ENCODE measurements at regions not wholly inside any gene's neighbourhood (a gene's known extent, or its start where the extent isn't known, plus 50 kb on each side); places are given as distances from the start of the nearest gene placed in this dataset.

DNA sequence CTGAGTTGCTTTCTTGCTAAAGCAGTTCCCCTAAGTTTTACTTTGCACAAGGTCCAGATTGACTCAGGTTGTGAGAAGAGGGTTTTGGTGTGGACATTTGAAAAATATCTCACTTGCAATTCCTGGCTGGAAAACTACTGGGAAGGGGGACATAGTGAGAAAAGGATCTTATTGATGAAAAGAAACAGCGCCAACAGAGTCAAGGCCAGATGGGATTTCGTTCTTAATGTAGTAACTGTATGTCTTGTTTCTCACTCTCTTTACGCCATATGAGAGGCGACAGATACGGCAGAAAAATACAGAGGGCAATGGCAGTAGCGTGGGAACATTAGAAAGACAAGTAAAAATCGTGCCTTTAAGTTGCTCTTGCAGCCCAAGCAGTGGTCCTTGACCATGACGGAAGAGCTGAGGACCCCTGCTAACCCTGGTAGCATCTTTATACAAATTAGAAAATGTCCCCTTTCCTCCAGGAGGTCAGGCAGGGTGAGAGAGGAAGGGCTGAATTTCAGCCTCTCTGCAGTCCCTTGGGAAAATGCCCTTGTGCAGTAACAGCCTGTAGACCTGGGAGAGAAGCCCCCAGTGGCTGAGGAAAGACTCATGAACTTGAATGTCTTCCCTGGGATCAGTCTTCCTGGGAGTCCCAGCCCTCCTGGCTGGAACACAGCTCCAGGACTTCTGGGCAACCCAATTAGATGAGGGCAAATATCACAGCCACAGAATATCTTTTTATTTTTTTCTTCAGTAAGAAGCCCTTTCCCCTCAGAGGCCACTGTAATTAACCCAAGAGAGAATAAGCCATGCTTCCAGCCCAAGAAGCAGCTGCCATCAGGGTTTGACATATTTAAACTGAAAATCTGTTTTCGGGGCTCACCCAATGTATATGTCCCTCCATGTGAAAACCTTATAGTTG is 113.4 kb downstream of the CD47 start:
- no peaks in the 10 kb centered on the region for H3K36me3 ChIP-seq (ENCODE audit: insufficient read depth, low read length)

DNA sequence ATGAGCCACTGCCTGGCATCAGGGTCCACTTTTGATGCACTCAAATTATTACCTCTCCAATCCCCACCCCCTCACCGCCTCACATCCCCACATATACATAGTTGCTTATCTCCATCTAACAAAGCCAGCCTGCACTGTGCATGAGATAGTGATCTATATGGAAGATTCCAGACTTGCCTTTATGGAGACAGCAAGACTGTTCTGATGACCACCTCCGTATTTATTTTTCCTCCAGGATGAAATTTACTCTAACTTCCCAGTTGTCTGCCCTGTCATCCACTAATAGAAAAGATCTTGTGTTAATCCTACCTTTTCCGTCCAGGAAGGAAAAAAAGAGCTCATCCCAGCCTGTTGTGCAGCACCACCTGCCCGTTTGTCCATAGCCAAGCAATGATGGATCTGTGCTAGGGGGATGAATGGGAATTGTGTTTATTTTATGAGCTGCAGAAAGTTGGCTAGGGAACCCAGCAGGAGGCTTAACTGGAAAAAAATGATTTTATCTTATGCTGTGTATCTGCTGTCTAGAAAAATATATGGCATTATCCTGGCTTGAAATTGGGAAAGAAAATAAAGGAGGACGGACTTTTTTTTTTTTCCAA is 114.5 kb downstream of the CD47 start:
- Histone ChIP-seq H3K36me3 (ENCODE audit: insufficient read depth, low read length) (no peaks in the 10 kb centered on the region), H3K9ac (ENCODE audit: low read length) (no peak overlapping the region), H2AFZ (ENCODE audit: low read depth, low read length) (no peak overlapping the region), H3K27me3 (ENCODE audit: insufficient read depth, low read depth, low read length) (no peaks in the 10 kb centered on the region), H3K9me3 (ENCODE audit: low read length) (no peaks in the 10 kb centered on the region), H3K9me2 (ENCODE audit: insufficient read depth, low read length) (no peaks in the 10 kb centered on the region), H3K4me2 (ENCODE audit: low read length) (no peak overlapping the region), H3K27ac (ENCODE audit: low read length) (no peak overlapping the region), H3F3A (ENCODE audit: insufficient read depth, low read length, poor library complexity, severe bottlenecking) (no peaks in the 10 kb centered on the region), H4K20me1 (ENCODE audit: insufficient read depth) (no peaks in the 10 kb centered on the region), H3K4me3 (ENCODE audit: low read length) (no peak overlapping the region), H3K79me2 (replicated peaks; ENCODE audit: insufficient read depth, low read length) (no peaks in the 10 kb centered on the region)
- TF ChIP-seq, protein P1, sequence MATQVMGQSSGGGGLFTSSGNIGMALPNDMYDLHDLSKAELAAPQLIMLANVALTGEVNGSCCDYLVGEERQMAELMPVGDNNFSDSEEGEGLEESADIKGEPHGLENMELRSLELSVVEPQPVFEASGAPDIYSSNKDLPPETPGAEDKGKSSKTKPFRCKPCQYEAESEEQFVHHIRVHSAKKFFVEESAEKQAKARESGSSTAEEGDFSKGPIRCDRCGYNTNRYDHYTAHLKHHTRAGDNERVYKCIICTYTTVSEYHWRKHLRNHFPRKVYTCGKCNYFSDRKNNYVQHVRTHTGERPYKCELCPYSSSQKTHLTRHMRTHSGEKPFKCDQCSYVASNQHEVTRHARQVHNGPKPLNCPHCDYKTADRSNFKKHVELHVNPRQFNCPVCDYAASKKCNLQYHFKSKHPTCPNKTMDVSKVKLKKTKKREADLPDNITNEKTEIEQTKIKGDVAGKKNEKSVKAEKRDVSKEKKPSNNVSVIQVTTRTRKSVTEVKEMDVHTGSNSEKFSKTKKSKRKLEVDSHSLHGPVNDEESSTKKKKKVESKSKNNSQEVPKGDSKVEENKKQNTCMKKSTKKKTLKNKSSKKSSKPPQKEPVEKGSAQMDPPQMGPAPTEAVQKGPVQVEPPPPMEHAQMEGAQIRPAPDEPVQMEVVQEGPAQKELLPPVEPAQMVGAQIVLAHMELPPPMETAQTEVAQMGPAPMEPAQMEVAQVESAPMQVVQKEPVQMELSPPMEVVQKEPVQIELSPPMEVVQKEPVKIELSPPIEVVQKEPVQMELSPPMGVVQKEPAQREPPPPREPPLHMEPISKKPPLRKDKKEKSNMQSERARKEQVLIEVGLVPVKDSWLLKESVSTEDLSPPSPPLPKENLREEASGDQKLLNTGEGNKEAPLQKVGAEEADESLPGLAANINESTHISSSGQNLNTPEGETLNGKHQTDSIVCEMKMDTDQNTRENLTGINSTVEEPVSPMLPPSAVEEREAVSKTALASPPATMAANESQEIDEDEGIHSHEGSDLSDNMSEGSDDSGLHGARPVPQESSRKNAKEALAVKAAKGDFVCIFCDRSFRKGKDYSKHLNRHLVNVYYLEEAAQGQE (IDR thresholded peaks at IDR 0.05; ENCODE audit: borderline replicate concordance): peak; percentile 59
- TF ChIP-seq TAF1 (IDR thresholded peaks at IDR 0.05; ENCODE audit: low read depth): no peak

More for the DNA sequence above, 113.4 kb downstream of the CD47 start:
- H3K4me3 ChIP-seq (ENCODE audit: low read length): no peak overlapping the region
- no peaks in the 10 kb centered on the region for H3K9me3 ChIP-seq (ENCODE audit: low read length)
- H3K27ac ChIP-seq (ENCODE audit: low read length): no peak overlapping the region
- H4K20me1 ChIP-seq (ENCODE audit: insufficient read depth): no peaks in the 10 kb centered on the region
- H3K79me2 ChIP-seq (replicated peaks; ENCODE audit: insufficient read depth, low read length): no peaks in the 10 kb centered on the region
- no peak overlapping the region for H3K9ac ChIP-seq (ENCODE audit: low read length)
- no peaks in the 10 kb centered on the region for H3K27me3 ChIP-seq (ENCODE audit: insufficient read depth, low read depth, low read length)
- TF ChIP-seq, protein P1 (IDR thresholded peaks at IDR 0.05; ENCODE audit: borderline replicate concordance): no peak
- TF ChIP-seq SMC3 (conservative IDR thresholded peaks at IDR 0.05; ENCODE audit: poor library complexity): no peak
- TF ChIP-seq TAF1 (IDR thresholded peaks at IDR 0.05; ENCODE audit: low read depth): no peak
- TF ChIP-seq, protein P2, sequence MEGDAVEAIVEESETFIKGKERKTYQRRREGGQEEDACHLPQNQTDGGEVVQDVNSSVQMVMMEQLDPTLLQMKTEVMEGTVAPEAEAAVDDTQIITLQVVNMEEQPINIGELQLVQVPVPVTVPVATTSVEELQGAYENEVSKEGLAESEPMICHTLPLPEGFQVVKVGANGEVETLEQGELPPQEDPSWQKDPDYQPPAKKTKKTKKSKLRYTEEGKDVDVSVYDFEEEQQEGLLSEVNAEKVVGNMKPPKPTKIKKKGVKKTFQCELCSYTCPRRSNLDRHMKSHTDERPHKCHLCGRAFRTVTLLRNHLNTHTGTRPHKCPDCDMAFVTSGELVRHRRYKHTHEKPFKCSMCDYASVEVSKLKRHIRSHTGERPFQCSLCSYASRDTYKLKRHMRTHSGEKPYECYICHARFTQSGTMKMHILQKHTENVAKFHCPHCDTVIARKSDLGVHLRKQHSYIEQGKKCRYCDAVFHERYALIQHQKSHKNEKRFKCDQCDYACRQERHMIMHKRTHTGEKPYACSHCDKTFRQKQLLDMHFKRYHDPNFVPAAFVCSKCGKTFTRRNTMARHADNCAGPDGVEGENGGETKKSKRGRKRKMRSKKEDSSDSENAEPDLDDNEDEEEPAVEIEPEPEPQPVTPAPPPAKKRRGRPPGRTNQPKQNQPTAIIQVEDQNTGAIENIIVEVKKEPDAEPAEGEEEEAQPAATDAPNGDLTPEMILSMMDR (IDR thresholded peaks at IDR 0.05; ENCODE audit: poor library complexity, severe bottlenecking): no peak
- TF ChIP-seq EP300 (conservative IDR thresholded peaks at IDR 0.05; ENCODE audit: poor library complexity, severe bottlenecking): no peak
- no peak for TF ChIP-seq RAD21 (conservative IDR thresholded peaks at IDR 0.05)
- TF ChIP-seq EZH2 (IDR thresholded peaks at IDR 0.05; ENCODE audit: borderline replicate concordance, insufficient read depth, low read length, poor library complexity, severe bottlenecking): no peak
- no peak for TF ChIP-seq MXI1 (conservative IDR thresholded peaks at IDR 0.05; ENCODE audit: poor library complexity, severe bottlenecking)
- TF ChIP-seq POLR2AphosphoS5 (IDR thresholded peaks at IDR 0.05): no peak
- no peaks in the 10 kb centered on the region for H3F3A ChIP-seq (ENCODE audit: insufficient read depth, low read length, poor library complexity, severe bottlenecking)
- no peak overlapping the region for H3K4me2 ChIP-seq (ENCODE audit: low read length)
- no peak overlapping the region for H2AFZ ChIP-seq (ENCODE audit: low read depth, low read length)
- no peaks in the 10 kb centered on the region for H3K9me2 ChIP-seq (ENCODE audit: insufficient read depth, low read length)
